DND-41 (cell line): ENCODE measurements at regions not wholly inside any gene's neighbourhood (a gene's known extent, or its start where the extent isn't known, plus 50 kb on each side); places are given as distances from the start of the nearest gene placed in this dataset.

Experiments used
- ATAC-seq: fragments of 200-7000 bp; cut with Tn5 transposase; 3 replicates; pipeline ENCODE4 v1.9.1; 2021; ENCODE audit warnings: low read depth; ENCODE audit not compliant: insufficient read depth
- DNase-seq: peaks from one replicate; pipeline ENCODE4 v3.0.0-alpha.2; 2020
- H2AFZ ChIP-seq: 2 replicates; pipeline ENCODE4 v1.6.0; 2012; ENCODE audit warnings: low read depth, low read length
- H3K27ac ChIP-seq: 2 replicates; pipeline ENCODE4 v1.5.1; 2012; ENCODE audit warnings: low read length, inconsistent platforms
- H3K27me3 ChIP-seq: fragments of 200-600 bp; sonication (generic); 2 replicates; pipeline ENCODE4 v1.6.0; 2012; ENCODE audit warnings: low read length, mild to moderate bottlenecking, inconsistent platforms; ENCODE audit not compliant: insufficient read depth, poor library complexity
- H3K36me3 ChIP-seq: 2 replicates; pipeline ENCODE4 v1.5.1; 2012; ENCODE audit warnings: low read length, inconsistent platforms; ENCODE audit not compliant: insufficient read depth
- H3K4me1 ChIP-seq: 2 replicates; pipeline ENCODE4 v1.5.1; 2012; ENCODE audit warnings: mild to moderate bottlenecking, low read length; ENCODE audit not compliant: insufficient read depth
- H3K4me2 ChIP-seq: 2 replicates; pipeline ENCODE4 v1.6.0; 2012; ENCODE audit warnings: mild to moderate bottlenecking, moderate library complexity, low read length, inconsistent platforms; ENCODE audit not compliant: insufficient read depth
- H3K4me3 ChIP-seq, 2 experiments: fragments of 200-600 bp in 1 of 2; shearing (Covaris generic) in 1 of 2; 2 replicates each; pipeline ENCODE4 v1.5.1; 2012 to 2016; ENCODE audit warnings: inconsistent platforms in 2 of 2, low read length in 2 of 2, mild to moderate bottlenecking in 2 of 2, low read depth in 1 of 2, moderate library complexity in 1 of 2
- H3K79me2 ChIP-seq: 2 replicates; pipeline ENCODE4 v1.6.0; 2012; ENCODE audit warnings: low read length, inconsistent platforms; ENCODE audit not compliant: insufficient read depth
- H3K9ac ChIP-seq: 2 replicates; pipeline ENCODE4 v1.6.0; 2012; ENCODE audit warnings: low read depth, mild to moderate bottlenecking, inconsistent platforms, low read length, moderate library complexity
- H3K9me3 ChIP-seq: 2 replicates; pipeline ENCODE4 v1.5.1; 2012; ENCODE audit warnings: low read length, moderate library complexity, mild to moderate bottlenecking, inconsistent platforms; ENCODE audit not compliant: insufficient read depth, severe bottlenecking
- H4K20me1 ChIP-seq: 2 replicates; pipeline ENCODE4 v1.6.0; 2012; ENCODE audit warnings: low read length; ENCODE audit not compliant: insufficient read depth
- CTCF ChIP-seq: IDR thresholded peaks from 2 replicates; pipeline ENCODE4 v1.5.1; 2012; ENCODE audit warnings: borderline replicate concordance, low read length, moderate library complexity, mild to moderate bottlenecking; ENCODE audit not compliant: poor library complexity, severe bottlenecking; ENCODE audit errors: extremely low read depth
- EZH2 ChIP-seq: IDR thresholded peaks from 3 replicates; pipeline ENCODE4 v1.6.1; 2012; ENCODE audit warnings: borderline replicate concordance, low read depth, mild to moderate bottlenecking, moderate library complexity, low read length, inconsistent platforms; ENCODE audit not compliant: severe bottlenecking

GRCh38 chr2:162919111-162919510 lies 80.5 kb upstream of the KCNH7 start:
- Histone ChIP-seq H3K9ac (no peak overlapping the region), H3K79me2 (no peaks in the 10 kb centered on the region), H3K27ac (no peak overlapping the region), H3K27me3 (no peaks in the 10 kb centered on the region), H3K4me1 (no peaks in the 10 kb centered on the region), H3K36me3 (no peaks in the 10 kb centered on the region), H4K20me1 (no peaks in the 10 kb centered on the region), H3K4me3 (no peak overlapping the region), H3K9me3 (no peaks in the 10 kb centered on the region), H2AFZ (no peak overlapping the region), H3K4me2 (no peak overlapping the region)
- no peak for TF ChIP-seq CTCF
- no peak for TF ChIP-seq EZH2
- ATAC-seq (no peak), DNase-seq (no peak)

GRCh38 chr2:162917626-162918025 lies 79.1 kb upstream of the KCNH7 start:
- Histone ChIP-seq H3K27me3 (no peaks in the 10 kb centered on the region), H3K27ac (no peak overlapping the region), H3K9me3 (no peaks in the 10 kb centered on the region), H3K79me2 (no peaks in the 10 kb centered on the region), H2AFZ (no peak overlapping the region), H3K9ac (no peak overlapping the region), H3K4me2 (no peak overlapping the region), H3K4me1 (no peaks in the 10 kb centered on the region), H3K4me3 (no peak overlapping the region), H3K36me3 (no peaks in the 10 kb centered on the region), H4K20me1 (no peaks in the 10 kb centered on the region)
- DNase-seq (no peak), ATAC-seq (no peak)
- no peak for TF ChIP-seq EZH2
- TF ChIP-seq CTCF = no peak

- H3K9ac ChIP-seq = no peak overlapping the region
- no peaks in the 10 kb centered on the region for H3K9me3 ChIP-seq
- no peak overlapping the region for H3K4me2 ChIP-seq
- no peak for ATAC-seq
- no peaks in the 10 kb centered on the region for H4K20me1 ChIP-seq
- DNase-seq = no peak
- no peak overlapping the region for H3K4me3 ChIP-seq
- H2AFZ ChIP-seq = no peak overlapping the region
- H3K36me3 ChIP-seq = no peaks in the 10 kb centered on the region
- no peaks in the 10 kb centered on the region for H3K4me1 ChIP-seq
- TF ChIP-seq CTCF (no peak), EZH2 (no peak)
- no peaks in the 10 kb centered on the region for H3K27me3 ChIP-seq
- H3K79me2 ChIP-seq = no peaks in the 10 kb centered on the region
- no peak overlapping the region for H3K27ac ChIP-seq
Observed at GRCh38 chr2:162916286-162916801, 77.8 kb upstream of the KCNH7 start.

- Histone ChIP-seq H3K27ac (no peak overlapping the region), H3K9me3 (no peaks in the 10 kb centered on the region), H2AFZ (no peak overlapping the region), H3K27me3 (no peaks in the 10 kb centered on the region), H3K79me2 (no peaks in the 10 kb centered on the region), H3K4me3 (no peak overlapping the region), H3K4me1 (no peaks in the 10 kb centered on the region), H4K20me1 (no peaks in the 10 kb centered on the region), H3K9ac (no peak overlapping the region), H3K36me3 (no peaks in the 10 kb centered on the region), H3K4me2 (no peak overlapping the region)
- no peak for TF ChIP-seq EZH2
- TF ChIP-seq CTCF = no peak
- ATAC-seq = peak; percentile 22; the same call in 1 of the 3 replicates
- no peak for DNase-seq
Observed at GRCh38 chr2:162915858-162916257, 77.3 kb upstream of the KCNH7 start.
